Transverse colon (tissue), 4 donors: ENCODE measurements at regions not wholly inside any gene's neighbourhood (a gene's known extent, or its start where the extent isn't known, plus 50 kb on each side); places are given as distances from the start of the nearest gene placed in this dataset.

Experiments used
- DNase-seq: peaks from one replicate; pipeline ENCODE4 v3.0.0-alpha.2; 2019
- H3K27ac ChIP-seq, 4 donors: fragments of 200-600 bp; sonication (generic); 2 replicates each; pipeline ENCODE4 v1.5.1; 2016 to 2018; ENCODE audit warnings: inconsistent platforms in 4 of 4
- H3K27me3 ChIP-seq: fragments of 200-600 bp; sonication (generic); 2 replicates; pipeline ENCODE4 v1.5.1; 2017; ENCODE audit warnings: inconsistent platforms
- H3K36me3 ChIP-seq, 4 donors: fragments of 200-600 bp; sonication (generic); 2 replicates each; pipeline ENCODE4 v1.5.1; 2017 to 2019; ENCODE audit warnings: inconsistent platforms in 4 of 4
- H3K4me1 ChIP-seq, 4 donors: fragments of 200-600 bp; sonication (generic); 2 replicates each; pipeline ENCODE4 v1.5.1; 2017 to 2020; ENCODE audit warnings: inconsistent platforms in 4 of 4
- H3K4me3 ChIP-seq, 4 donors: fragments of 200-600 bp; sonication (generic); 1 replicate in 1 of 4; 2 replicates in 3 of 4; pipeline versions ENCODE4 v1.5.1 to v1.6.1; 2017 to 2019; ENCODE audit warnings: inconsistent platforms in 4 of 4
- H3K9me3 ChIP-seq, 2 donors: fragments of 200-600 bp; sonication (generic); 2 replicates each; pipeline ENCODE4 v1.5.1; 2017 to 2019; ENCODE audit warnings: inconsistent platforms in 2 of 2
- EP300 ChIP-seq: sonication (generic); formaldehyde crosslinking; IDR thresholded peaks from one replicate; pipeline ENCODE4 v1.6.1; 2017; ENCODE audit warnings: antibody characterized with exemption, low read depth
- POLR2A ChIP-seq: fragments of 450-650 bp; IDR thresholded peaks from one replicate; pipeline ENCODE4 v1.6.1; 2016; ENCODE audit warnings: antibody characterized with exemption, mild to moderate bottlenecking, moderate library complexity
- POLR2AphosphoS5 ChIP-seq, 3 donors: sonication (generic); formaldehyde crosslinking; IDR thresholded peaks; one replicate each; pipeline ENCODE4 v1.6.1; 2016; ENCODE audit warnings: antibody characterized with exemption in 3 of 3
- WGBS, 2 donors: methylation state at CpG; one replicate each; pipeline ENCODE4 v1.1.5; 2018; ENCODE audit warnings: low coverage in 1 of 2; 5-methylcytosine and 5-hydroxymethylcytosine counted together
- in situ Hi-C, 4 donors: fragments of 200-750 bp; cut with MboI; loops; one replicate each; pipeline versions ENCODE4 v1.15.0 to v1.15.1; 2017; ENCODE audit warnings: low sequenced_read_pairs in 3 of 4, low pct_ligation_motif_present in 1 of 4, low pct_unique_long_range_greater_than_20kb in 1 of 4
- intact Hi-C: fragments of 100-400 bp; cut with DNase I; formaldehyde crosslinking; loops from one replicate; pipeline ENCODE4 v1.15.1; 2023; ENCODE audit warnings: low total_unique reads
- TF ChIP-seq, protein P1 (sequence below), 5 experiments: fragments of 200-600 bp in 3 of 5; fragments of 450-650 bp in 2 of 5; sonication (generic) in 3 of 5; IDR thresholded peaks; 1 replicate in 2 of 5; 2 replicates in 3 of 5; pipeline ENCODE4 v1.5.1; 2016 to 2017; ENCODE audit warnings: antibody characterized with exemption in 5 of 5, inconsistent platforms in 3 of 5, mild to moderate bottlenecking in 2 of 5, moderate library complexity in 1 of 5

DNA sequence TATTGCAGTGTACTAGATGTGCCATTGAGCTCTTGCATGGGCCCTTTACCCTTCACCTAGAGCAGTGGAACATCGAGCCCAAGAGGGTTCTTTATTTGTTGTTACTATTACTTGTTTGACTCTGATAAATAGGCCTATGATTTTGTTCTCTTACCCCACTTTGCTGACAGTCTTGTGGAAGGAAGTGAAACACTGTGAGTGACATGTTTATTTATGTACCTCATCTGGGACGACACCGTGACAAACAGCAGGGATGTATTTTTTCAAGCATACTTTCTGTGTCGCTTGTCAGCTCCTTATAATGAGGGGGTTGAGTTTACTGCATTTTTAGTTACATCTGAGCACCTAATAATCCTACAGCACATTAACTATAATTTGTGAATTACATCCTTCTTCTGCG is 1010.3 kb upstream of the TENM4 start:
- intact Hi-C loops, result no loop called here
- no peaks in the 10 kb centered on the region for H3K9me3 ChIP-seq
- H3K4me1 ChIP-seq, result no peaks in the 10 kb centered on the region
- in situ Hi-C loops, result no loop called here
- no peak overlapping the region for H3K4me3 ChIP-seq
- no peaks in the 10 kb centered on the region for H3K27me3 ChIP-seq
- no peak for DNase-seq
- WGBS, 2 donors, result 73 to 80% methylated on average over 4 to 5 of the region's 5 CpGs
- no peaks in the 10 kb centered on the region for H3K36me3 ChIP-seq
- no peak for TF ChIP-seq POLR2A
- no peak for TF ChIP-seq EP300
- no peak for TF ChIP-seq POLR2AphosphoS5 (IDR thresholded peaks at IDR 0.05)
- H3K27ac ChIP-seq, result no peak overlapping the region

DNA sequence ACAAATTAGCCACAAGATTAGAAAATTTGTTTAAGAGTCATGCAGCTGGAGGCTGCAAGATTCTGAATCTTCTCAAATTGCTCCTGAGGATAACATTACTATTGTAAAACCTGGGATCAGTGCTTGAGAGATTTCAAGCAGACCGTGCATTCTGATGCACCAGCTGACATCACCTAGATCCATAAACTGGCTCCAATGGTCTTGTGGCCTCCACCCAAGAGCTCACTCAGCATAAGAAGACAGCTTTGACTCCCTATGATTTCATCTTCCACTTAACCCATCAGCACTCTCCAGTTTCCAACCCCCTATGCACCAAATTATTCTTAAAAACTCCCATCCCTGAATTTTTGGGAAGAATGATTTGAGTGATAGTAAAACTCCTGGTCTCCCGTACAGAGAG is 1007.9 kb upstream of the TENM4 start:
- no peaks in the 10 kb centered on the region for H3K4me1 ChIP-seq
- H3K4me3 ChIP-seq, result no peak overlapping the region
- H3K9me3 ChIP-seq, result no peaks in the 10 kb centered on the region
- no peaks in the 10 kb centered on the region for H3K36me3 ChIP-seq
- no peaks in the 10 kb centered on the region for H3K27me3 ChIP-seq
- WGBS, 2 donors, result 81 to 83% methylated on average over 1 to 2 of the region's 2 CpGs
- intact Hi-C loops, result no loop called here
- DNase-seq, result no peak
- TF ChIP-seq, protein P1, sequence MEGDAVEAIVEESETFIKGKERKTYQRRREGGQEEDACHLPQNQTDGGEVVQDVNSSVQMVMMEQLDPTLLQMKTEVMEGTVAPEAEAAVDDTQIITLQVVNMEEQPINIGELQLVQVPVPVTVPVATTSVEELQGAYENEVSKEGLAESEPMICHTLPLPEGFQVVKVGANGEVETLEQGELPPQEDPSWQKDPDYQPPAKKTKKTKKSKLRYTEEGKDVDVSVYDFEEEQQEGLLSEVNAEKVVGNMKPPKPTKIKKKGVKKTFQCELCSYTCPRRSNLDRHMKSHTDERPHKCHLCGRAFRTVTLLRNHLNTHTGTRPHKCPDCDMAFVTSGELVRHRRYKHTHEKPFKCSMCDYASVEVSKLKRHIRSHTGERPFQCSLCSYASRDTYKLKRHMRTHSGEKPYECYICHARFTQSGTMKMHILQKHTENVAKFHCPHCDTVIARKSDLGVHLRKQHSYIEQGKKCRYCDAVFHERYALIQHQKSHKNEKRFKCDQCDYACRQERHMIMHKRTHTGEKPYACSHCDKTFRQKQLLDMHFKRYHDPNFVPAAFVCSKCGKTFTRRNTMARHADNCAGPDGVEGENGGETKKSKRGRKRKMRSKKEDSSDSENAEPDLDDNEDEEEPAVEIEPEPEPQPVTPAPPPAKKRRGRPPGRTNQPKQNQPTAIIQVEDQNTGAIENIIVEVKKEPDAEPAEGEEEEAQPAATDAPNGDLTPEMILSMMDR (IDR thresholded peaks at IDR 0.05), result no peak
- TF ChIP-seq EP300, result no peak
- TF ChIP-seq POLR2AphosphoS5 (IDR thresholded peaks at IDR 0.05), result no peak
- no peak for TF ChIP-seq POLR2A
- no peak overlapping the region for H3K27ac ChIP-seq
- in situ Hi-C loops, result no loop called here

DNA sequence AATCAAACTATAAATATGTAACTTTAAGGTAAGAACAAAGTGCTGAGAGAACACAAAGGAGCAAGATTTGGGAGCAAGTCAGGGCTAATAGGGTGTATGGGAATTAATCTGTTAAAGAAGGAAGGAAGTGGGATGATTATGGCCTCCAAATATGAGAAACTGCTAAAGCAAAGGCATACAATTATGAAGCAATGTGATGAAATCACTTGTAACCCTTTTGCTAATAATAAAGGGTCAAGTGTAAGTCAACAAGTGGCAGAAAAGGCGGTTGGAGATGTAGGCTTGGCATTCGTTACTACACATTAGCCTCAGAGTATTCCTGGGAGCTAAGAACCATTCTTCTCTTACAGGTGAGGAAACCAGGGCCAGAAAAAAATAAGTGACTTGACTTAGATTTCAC is 1002.3 kb upstream of the TENM4 start:
- Histone ChIP-seq H3K4me3 (no peak overlapping the region), H3K27ac (no peak overlapping the region), H3K27me3 (no peaks in the 10 kb centered on the region), H3K4me1 (no peaks in the 10 kb centered on the region), H3K9me3 (no peaks in the 10 kb centered on the region), H3K36me3 (no peaks in the 10 kb centered on the region)
- intact Hi-C loops (no loop called here), in situ Hi-C loops (no loop called here)
- TF ChIP-seq POLR2A (no peak), EP300 (no peak), POLR2AphosphoS5 (IDR thresholded peaks at IDR 0.05) (no peak)
- TF ChIP-seq, protein P1 (IDR thresholded peaks at IDR 0.05), result no peak
- DNase-seq, result no peak
- WGBS, 2 donors, result 69 to 90% methylated on average over 2 of the region's 2 CpGs

DNA sequence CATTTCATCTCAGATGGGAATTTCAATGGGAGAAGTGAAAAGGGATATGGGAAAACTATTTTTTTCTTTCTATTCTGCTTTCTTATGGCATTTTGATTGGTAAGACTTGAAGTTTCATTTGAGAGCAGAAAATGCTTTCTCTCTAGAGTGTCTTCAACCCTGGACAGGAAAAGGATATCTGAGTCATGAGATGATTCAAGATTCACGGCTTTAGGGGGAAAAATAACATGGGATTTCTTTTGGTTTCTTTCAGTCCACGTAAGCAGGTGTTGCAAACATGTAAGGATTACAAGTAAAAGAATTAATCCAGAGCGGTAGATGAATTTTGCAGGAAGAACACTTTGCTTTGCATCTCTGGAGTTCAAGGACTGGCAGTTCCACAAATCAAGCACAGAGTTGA is 1001.0 kb upstream of the TENM4 start:
- intact Hi-C loops (no loop called here), in situ Hi-C loops (no loop called here)
- no peak for DNase-seq
- H3K9me3 ChIP-seq, result no peaks in the 10 kb centered on the region
- no peaks in the 10 kb centered on the region for H3K36me3 ChIP-seq
- H3K27ac ChIP-seq, result no peak overlapping the region
- H3K4me1 ChIP-seq, result no peaks in the 10 kb centered on the region
- no peak overlapping the region for H3K4me3 ChIP-seq
- H3K27me3 ChIP-seq, result no peaks in the 10 kb centered on the region
- no peak for TF ChIP-seq POLR2AphosphoS5 (IDR thresholded peaks at IDR 0.05)
- TF ChIP-seq EP300, result no peak
- no peak for TF ChIP-seq POLR2A
- TF ChIP-seq, protein P1 (IDR thresholded peaks at IDR 0.05), result no peak
- WGBS, 2 donors, result 71 to 75% methylated on average over 3 of the region's 3 CpGs

DNA sequence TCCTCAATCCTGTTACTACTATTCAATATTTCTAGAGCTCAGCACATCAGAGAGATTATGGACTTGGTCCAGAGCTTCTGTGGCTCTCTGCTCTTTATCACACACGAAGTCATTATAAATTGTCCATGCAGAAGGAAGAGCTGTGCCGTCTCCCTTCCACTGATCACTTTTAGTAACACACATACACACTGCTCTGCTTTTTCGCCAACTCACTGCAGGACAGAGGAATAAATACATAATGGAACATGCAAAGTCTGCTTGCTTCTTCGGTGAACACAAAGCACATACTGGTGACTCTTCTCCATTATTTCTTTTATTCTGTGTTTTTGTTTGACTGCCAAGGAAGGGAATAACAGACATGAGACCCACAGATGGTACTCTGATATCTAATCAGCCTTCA is 1000.0 kb upstream of the TENM4 start:
- no peak for DNase-seq
- Histone ChIP-seq H3K4me1 (no peaks in the 10 kb centered on the region), H3K9me3 (no peaks in the 10 kb centered on the region), H3K36me3 (no peaks in the 10 kb centered on the region), H3K27me3 (no peaks in the 10 kb centered on the region), H3K27ac (no peak overlapping the region), H3K4me3 (no peak overlapping the region)
- intact Hi-C loops (no loop called here), in situ Hi-C loops (no loop called here)
- TF ChIP-seq, protein P1 (IDR thresholded peaks at IDR 0.05), result no peak
- TF ChIP-seq POLR2AphosphoS5 (IDR thresholded peaks at IDR 0.05), result no peak
- no peak for TF ChIP-seq EP300
- TF ChIP-seq POLR2A, result no peak
- WGBS, 2 donors, result 71 to 77% methylated on average over 4 of the region's 4 CpGs
